ENCODE measurements at regions not wholly inside any gene's neighbourhood (a gene's known extent, or its start where the extent isn't known, plus 50 kb on each side); places are given as distances from the start of the nearest gene placed in this dataset.

DNA sequence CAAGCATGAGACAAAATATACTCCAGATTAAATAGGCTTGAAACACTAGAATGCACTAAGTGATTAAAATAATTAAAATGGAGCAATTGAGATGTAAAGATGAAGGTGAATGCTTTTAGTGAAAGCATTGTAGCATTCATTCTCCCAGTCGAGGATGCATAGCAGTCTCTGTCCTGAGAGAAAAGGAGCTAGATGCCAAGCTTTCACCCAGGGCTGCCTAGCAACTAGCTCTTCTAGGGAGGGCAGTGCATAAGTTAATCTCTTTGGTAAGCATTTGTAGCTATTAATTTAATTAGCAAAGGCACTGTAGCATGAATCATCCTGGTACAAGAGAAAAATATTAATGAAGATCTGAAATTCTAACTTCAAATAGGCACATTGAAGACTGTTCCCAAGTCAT is 1014.8 kb downstream of the C4orf33 start:
- ChIA-PET CTCF (no interaction called here), POLR2A (ENCODE audit: unreplicated experiment) (no interaction called here)
- H3K23ac ChIP-seq (ENCODE audit: low read depth, low read length) = no peak overlapping the region
- DNase-seq = no peak
- H3K18ac ChIP-seq (ENCODE audit: low read depth, low read length) = no peak overlapping the region
- intact Hi-C loops (cut with micrococcal nuclease) (no loop called here), dilution Hi-C loops (cut with HindIII; ENCODE audit: low sequenced_read_pairs, unreplicated experiment) (no loop called here), in situ Hi-C loops (cut with MboI; ENCODE audit: low sequenced_read_pairs) (no loop called here)
- H3K36me3 ChIP-seq (ENCODE audit: control insufficient read depth, insufficient read depth, low read length) = no peaks in the 10 kb centered on the region
- no peak overlapping the region for H4K91ac ChIP-seq (ENCODE audit: insufficient read depth, low read depth, low read length)
- no peaks in the 10 kb centered on the region for H3K9me1 ChIP-seq (ENCODE audit: insufficient read depth, low read length)
- no peak overlapping the region for H2AK9ac ChIP-seq (replicated peaks; ENCODE audit: low read depth, low read length, poor library complexity)
- H3K27ac ChIP-seq (ENCODE audit: insufficient read depth, low read length) = no peak overlapping the region
- no peaks in the 10 kb centered on the region for H3K4me1 ChIP-seq (ENCODE audit: control insufficient read depth, insufficient read depth, low read length)
- no peak overlapping the region for H2AK5ac ChIP-seq (ENCODE audit: low read depth, low read length)
- no peak overlapping the region for H2AFZ ChIP-seq (replicated peaks; ENCODE audit: low read length, poor library complexity)
- H2BK15ac ChIP-seq (ENCODE audit: low read depth, low read length) = no peak overlapping the region
- H4K20me1 ChIP-seq (ENCODE audit: insufficient read depth, low read length) = no peaks in the 10 kb centered on the region
- H2BK120ac ChIP-seq (ENCODE audit: low read depth, low read length) = no peak overlapping the region
- no peak overlapping the region for H4K8ac ChIP-seq (ENCODE audit: low read depth in 2 of 2, low read length in 2 of 2)
- WGBS, 2 experiments (ENCODE audit: extremely low coverage in 2 of 2, insufficient read length in 1 of 2) = no CpG with 5 or more reads among the region's 1 CpG
- no peak overlapping the region for H3K9ac ChIP-seq (ENCODE audit: low read depth, low read length)
- H2BK5ac ChIP-seq (ENCODE audit: low read depth, low read length, poor library complexity, severe bottlenecking) = no peak overlapping the region
- no peak overlapping the region for H3K14ac ChIP-seq (replicated peaks; ENCODE audit: low read depth, low read length)
- no peak overlapping the region for H3K4me2 ChIP-seq (ENCODE audit: low read depth, low read length)
- H3K4ac ChIP-seq (ENCODE audit: low read depth, low read length) = no peak overlapping the region
- H3K56ac ChIP-seq (ENCODE audit: extremely low read depth, insufficient read depth, low read length) = no peak overlapping the region
- H3K4me3 ChIP-seq (ENCODE audit: insufficient read depth, low read depth, low read length) = no peak overlapping the region
- peaks cover 3% of the 10 kb centered on the region for H3K9me3 ChIP-seq (ENCODE audit: control insufficient read depth, insufficient read depth, low read length)
- no TSS peak for BruUV-seq (replicated peaks)
- H2BK20ac ChIP-seq (ENCODE audit: low read depth, low read length) = no peak overlapping the region
- no peaks in the 10 kb centered on the region for H3K79me1 ChIP-seq (ENCODE audit: low read depth in 1 of 2, low read length in 2 of 2)
- no peak overlapping the region for H4K5ac ChIP-seq (ENCODE audit: low read depth, low read length)
- ATAC-seq (ENCODE audit: low read depth) = no peak
- H3K27me3 ChIP-seq (ENCODE audit: control insufficient read depth, insufficient read depth, low read length) = no peaks in the 10 kb centered on the region
- TF ChIP-seq CEBPB (IDR thresholded peaks at IDR 0.05; ENCODE audit: low read depth, low read length) (no peak), MAFK (IDR thresholded peaks at IDR 0.05; ENCODE audit: low read depth, low read length) (no peak), RCOR1 (IDR thresholded peaks at IDR 0.05; ENCODE audit: insufficient replicate concordance, low read length) (no peak), NFE2L2 (IDR thresholded peaks at IDR 0.05; ENCODE audit: low read depth, low read length) (no peak), MXI1 (IDR thresholded peaks at IDR 0.05; ENCODE audit: borderline replicate concordance, low read depth, low read length) (no peak), FOS (IDR thresholded peaks at IDR 0.05; ENCODE audit: low read depth, low read length) (no peak)
- TF ChIP-seq, protein P1, sequence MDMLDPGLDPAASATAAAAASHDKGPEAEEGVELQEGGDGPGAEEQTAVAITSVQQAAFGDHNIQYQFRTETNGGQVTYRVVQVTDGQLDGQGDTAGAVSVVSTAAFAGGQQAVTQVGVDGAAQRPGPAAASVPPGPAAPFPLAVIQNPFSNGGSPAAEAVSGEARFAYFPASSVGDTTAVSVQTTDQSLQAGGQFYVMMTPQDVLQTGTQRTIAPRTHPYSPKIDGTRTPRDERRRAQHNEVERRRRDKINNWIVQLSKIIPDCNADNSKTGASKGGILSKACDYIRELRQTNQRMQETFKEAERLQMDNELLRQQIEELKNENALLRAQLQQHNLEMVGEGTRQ (IDR thresholded peaks at IDR 0.05; ENCODE audit: low read depth, low read length) = no peak
- TF ChIP-seq, protein P2, sequence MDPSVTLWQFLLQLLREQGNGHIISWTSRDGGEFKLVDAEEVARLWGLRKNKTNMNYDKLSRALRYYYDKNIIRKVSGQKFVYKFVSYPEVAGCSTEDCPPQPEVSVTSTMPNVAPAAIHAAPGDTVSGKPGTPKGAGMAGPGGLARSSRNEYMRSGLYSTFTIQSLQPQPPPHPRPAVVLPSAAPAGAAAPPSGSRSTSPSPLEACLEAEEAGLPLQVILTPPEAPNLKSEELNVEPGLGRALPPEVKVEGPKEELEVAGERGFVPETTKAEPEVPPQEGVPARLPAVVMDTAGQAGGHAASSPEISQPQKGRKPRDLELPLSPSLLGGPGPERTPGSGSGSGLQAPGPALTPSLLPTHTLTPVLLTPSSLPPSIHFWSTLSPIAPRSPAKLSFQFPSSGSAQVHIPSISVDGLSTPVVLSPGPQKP (IDR thresholded peaks at IDR 0.05; ENCODE audit: borderline replicate concordance, low read depth, low read length) = no peak

Data from IMR-90 (cell line).